ENCODE measurements at regions not wholly inside any gene's neighbourhood (a gene's known extent, or its start where the extent isn't known, plus 50 kb on each side); places are given as distances from the start of the nearest gene placed in this dataset.

GRCh38 chr17:6011206-6011605 is 59.0 kb upstream of the WSCD1 start:
- TF ChIP-seq, protein P1, sequence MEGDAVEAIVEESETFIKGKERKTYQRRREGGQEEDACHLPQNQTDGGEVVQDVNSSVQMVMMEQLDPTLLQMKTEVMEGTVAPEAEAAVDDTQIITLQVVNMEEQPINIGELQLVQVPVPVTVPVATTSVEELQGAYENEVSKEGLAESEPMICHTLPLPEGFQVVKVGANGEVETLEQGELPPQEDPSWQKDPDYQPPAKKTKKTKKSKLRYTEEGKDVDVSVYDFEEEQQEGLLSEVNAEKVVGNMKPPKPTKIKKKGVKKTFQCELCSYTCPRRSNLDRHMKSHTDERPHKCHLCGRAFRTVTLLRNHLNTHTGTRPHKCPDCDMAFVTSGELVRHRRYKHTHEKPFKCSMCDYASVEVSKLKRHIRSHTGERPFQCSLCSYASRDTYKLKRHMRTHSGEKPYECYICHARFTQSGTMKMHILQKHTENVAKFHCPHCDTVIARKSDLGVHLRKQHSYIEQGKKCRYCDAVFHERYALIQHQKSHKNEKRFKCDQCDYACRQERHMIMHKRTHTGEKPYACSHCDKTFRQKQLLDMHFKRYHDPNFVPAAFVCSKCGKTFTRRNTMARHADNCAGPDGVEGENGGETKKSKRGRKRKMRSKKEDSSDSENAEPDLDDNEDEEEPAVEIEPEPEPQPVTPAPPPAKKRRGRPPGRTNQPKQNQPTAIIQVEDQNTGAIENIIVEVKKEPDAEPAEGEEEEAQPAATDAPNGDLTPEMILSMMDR (conservative IDR thresholded peaks at IDR 0.05; ENCODE audit: low read depth, low read length) = no peak
- TF ChIP-seq USF2 (IDR thresholded peaks at IDR 0.05; ENCODE audit: low read depth, low read length) (no peak), MXI1 (IDR thresholded peaks at IDR 0.05; ENCODE audit: borderline replicate concordance, low read depth, low read length) (no peak), CEBPB (IDR thresholded peaks at IDR 0.05; ENCODE audit: low read depth, low read length) (no peak), RCOR1 (IDR thresholded peaks at IDR 0.05; ENCODE audit: insufficient replicate concordance, low read length) (no peak)
